NCI-H2029 (cell line): ENCODE measurements at regions not wholly inside any gene's neighbourhood (a gene's known extent, or its start where the extent isn't known, plus 50 kb on each side); places are given as distances from the start of the nearest gene placed in this dataset.

ENCODE experiments used
- DNase-seq: peaks from one replicate; lab custom pipeline; 2025; lab: John Stamatoyannopoulos, UW

DNA sequence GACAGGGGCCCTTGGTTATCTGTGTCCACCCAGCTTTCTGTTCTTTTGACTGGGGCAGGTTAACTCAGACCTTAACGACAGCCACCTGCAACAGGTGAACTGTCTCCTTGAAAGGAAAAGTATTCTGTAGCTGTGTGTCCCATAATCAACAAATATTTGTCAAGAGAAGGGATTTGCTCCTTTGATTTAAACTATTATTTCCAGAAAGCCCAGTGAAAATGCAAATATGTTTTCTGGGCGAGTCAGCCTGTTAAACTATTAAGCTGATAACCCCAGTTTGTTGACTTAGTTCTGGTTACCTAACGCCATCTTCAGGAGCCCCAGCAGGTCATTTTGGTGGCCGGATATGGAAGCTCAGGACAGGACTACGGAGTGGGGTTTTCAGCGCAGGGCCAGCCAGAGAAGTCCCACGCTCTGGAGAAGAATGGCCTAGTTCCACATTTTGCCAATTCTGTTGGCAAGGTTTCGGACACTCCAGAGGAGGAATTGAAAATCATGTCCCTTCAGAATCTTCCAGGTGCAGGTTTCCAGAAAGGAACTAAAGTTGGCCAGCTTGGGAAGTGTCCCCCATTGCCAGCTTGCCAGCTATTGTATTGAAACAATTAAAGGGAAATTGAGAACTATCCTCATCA, 54.5 kb downstream of the ADRA2A start:
- no peak for DNase-seq

GRCh38 chr10:111137007-111137406, 60.2 kb downstream of the ADRA2A start:
- no peak for DNase-seq

DNA sequence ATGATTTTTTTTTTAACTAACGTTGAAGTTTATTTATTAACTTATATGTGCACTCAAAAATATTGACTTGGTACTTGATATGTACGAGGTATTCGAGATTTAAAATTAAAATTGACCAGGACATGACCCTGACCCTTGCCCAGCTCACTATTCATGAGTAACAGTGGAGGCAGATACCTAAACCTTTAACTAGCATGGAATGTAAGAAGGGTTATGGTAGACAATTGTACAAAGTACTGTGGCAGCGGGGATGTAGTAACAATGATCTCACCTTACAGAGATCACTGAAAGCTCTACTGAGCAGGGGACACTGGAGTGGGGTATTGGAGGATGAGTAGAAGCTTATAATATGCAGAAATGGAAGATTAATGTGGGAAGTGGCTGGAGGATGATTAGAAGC, 60.8 kb downstream of the ADRA2A start:
- no peak for DNase-seq

DNA sequence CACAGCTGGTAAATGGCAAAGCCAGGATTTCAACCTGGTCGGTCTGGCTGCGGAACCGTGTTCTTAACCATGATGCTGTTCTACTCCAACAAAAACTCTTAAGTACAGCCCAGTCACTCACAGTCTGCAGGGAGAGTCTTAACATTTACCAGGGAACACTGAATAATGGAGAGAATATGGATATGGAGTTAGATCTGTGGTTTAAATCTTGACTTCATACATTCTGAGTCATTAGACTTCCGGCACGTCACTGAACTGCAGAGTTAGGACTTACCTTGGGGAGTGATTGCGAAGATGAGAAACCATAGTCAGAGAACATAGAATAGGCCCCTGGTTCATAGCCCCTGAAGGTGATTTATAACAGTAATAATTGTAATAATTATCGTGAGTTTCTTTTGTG, 61.7 kb downstream of the ADRA2A start:
- DNase-seq = no peak

DNA sequence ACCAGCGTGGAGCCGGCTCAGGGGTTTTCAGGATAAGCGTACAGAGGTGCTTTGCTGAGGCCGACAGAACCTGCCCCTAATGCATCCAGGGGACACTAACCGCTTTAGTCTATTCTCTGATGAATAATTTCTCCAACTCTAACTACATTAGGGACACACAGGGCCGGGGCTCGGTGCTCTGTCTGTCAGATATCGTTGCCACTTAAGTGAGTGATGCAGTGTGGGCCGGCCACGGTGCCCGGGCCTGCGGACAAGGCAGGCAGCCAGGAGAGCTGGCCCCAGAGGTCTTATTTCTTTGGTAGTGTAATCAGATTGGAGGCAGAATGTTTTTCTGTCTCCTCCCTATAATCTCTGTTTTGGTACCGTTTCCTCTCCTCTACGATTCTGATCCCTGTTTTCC, 62.7 kb downstream of the ADRA2A start:
- no peak for DNase-seq

- DNase-seq = no peak
Observed at GRCh38 chr10:111142092-111142768, 65.4 kb downstream of the ADRA2A start.

DNA sequence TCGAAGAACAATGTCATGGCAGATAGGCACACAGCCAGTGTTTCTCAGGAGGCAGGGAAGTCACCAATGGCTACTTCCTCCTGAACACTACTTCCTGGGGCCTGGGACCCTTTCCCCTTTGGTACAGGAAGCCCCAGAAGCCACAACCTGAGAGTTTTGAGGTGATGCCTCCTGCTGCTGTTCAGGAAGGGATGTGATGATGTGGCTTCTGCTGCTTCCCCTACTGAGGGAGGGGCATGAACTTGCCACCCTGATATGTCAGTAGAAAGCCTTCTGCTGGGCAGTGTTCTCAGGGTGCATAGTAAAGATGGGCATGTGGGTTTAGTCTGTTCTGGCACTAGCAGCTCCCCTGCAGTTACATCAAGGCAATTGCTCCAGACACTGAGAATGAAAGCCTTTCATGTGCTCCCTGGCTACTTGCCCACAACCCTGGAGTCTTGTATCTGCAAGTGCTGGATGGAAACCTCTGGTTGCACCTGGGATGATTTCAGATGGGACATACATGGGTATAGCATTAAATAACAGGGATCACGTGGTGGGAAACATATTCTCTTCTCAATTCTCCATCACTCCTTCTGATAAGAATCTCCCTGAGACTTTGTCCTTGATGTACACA, 69.3 kb downstream of the ADRA2A start:
- no peak for DNase-seq

GRCh38 chr10:111148025-111148424, 71.2 kb downstream of the ADRA2A start:
- DNase-seq = no peak

DNA sequence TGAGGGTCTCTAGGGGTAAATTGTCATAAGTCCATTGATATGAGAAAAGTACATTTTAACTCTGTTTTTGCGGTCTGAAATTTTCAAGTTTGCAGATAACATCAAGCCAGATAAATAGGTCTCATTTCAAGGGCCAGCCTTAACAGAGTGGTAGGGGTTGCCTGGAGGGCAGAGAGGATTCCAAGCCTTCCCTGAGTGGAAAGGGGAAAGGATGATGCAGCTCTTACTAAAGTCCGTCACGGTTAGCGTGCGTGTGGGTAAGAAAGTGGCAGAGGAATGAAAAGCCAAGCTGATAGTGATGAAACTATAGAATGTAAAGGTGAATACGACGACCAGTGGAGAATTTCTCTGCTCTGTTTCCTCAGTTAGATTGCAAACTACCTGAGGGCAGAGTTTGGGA, 71.6 kb downstream of the ADRA2A start:
- DNase-seq = no peak

- no peak for DNase-seq
Observed at GRCh38 chr10:111150691-111151090, 73.9 kb downstream of the ADRA2A start.

DNA sequence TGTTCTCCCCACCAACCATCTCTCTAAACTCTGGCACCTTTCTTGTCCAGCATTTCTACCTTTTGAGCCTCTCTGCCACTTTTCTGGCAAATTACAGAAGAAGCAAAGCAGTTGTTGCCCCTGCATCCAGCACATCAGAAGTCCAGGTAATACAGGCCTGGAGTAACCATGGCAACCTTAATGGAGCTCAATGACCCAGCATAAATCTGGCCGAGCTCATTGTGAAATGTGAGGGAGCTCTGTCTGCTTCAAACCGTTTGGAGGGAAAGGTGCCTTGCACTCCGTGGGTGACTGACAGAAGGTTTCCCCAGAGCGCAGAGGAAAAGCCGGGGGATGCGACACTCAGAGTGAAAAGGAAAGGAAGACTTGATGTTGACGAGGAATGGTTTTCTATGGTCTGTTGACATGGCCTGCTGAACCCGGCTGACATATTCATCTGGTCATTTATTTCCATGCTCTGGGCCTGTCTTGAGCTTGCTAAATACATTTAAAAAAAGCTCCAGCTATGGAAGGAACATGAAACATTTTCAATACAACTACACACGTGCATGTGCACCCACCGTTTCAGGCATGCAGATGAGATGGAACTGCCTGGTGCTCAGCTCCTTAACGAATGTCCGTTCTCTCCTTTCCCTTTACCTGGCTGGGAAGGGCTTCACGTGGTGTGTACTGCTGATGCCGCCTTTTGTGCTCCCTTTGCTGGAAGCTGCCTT, 74.9 kb downstream of the ADRA2A start:
- no peak for DNase-seq

- no peak for DNase-seq
Observed at GRCh38 chr10:111156754-111157153, 79.9 kb downstream of the ADRA2A start.

GRCh38 chr10:111158595-111158994, 81.8 kb downstream of the ADRA2A start:
- DNase-seq = no peak

GRCh38 chr10:111161109-111161874, 84.5 kb downstream of the ADRA2A start:
- DNase-seq = no peak

DNA sequence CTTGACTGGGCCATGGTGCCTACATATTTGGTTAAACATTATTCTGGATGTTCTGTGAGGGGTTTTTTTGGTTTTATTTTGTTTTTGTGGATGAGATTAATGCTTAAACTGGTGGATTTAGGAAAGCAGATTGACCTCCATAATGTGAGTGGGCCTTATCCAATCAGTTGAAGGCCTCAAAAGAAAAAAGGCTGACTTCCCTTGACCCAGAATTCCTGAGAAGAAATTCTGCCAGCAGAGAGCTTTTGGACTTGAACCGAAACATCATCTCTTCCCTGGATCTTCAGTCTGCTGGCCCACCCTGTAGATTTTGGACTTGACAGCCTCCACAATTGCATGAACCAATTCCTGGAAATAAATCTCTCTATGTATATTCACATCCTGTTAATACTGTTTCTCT, 94.4 kb downstream of the ADRA2A start:
- DNase-seq = no peak

DNA sequence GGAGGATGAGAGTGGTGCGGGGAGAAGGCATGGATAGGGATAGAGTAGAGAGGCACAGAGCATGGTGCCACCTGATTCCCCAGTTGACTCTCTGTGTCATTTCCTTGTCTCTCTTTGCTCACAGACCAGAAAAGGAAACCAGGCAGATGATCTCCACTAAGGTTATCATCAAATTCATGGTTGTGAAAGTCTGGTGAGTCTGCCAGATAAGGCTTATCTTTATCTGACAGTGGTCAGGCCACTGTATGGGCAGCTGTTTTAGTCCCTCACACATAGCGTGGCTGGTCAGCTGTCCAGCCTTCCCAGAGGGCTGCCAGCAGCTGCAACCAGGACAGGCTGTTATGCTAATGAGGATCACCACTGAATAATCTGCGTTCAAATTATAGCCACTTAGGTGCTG, 99.0 kb downstream of the ADRA2A start:
- DNase-seq = no peak

GRCh38 chr10:111177379-111177778, 100.5 kb downstream of the ADRA2A start:
- DNase-seq = no peak

- no peak for DNase-seq
Observed at GRCh38 chr10:111179514-111179913, 102.7 kb downstream of the ADRA2A start.

- DNase-seq = no peak
Observed at GRCh38 chr10:111186358-111186757, 109.5 kb downstream of the ADRA2A start.

DNA sequence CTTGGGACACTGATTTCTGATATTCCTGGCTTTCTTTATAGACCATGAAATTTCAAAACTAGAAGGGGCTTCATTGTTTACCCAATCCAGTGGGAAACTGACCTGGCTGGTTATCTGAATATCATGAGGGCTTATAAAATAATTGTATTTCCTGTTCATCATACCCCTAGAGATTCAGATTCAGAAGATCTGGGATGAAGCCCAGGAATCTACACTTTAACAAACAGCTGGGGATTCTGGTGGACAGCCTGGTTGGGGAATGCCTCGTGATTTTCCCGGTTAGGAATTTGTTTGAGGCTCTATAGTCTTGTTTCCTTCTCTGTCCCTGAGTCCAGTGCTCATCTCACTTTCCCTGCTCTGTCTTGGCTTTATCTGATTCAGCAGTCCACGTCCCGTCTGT, 110.3 kb downstream of the ADRA2A start:
- DNase-seq = no peak

- DNase-seq = peak; percentile 11
Observed at GRCh38 chr10:111199587-111199986, 122.8 kb downstream of the ADRA2A start.

- DNase-seq = peak; percentile 82
Observed at GRCh38 chr10:111200505-111201186, 123.8 kb downstream of the ADRA2A start.
